GM21825 (cell line): ENCODE measurements at regions not wholly inside any gene's neighbourhood (a gene's known extent, or its start where the extent isn't known, plus 50 kb on each side); places are given as distances from the start of the nearest gene placed in this dataset.
"Not testable (repeated sequence)": the region's sequence is repeated elsewhere in the genome, so short reads cannot be mapped to it uniquely, and the experiment has no call there.

Source experiments
- ATAC-seq: cut with Tn5 transposase; IDR thresholded peaks from one replicate; pipeline ENCODE4 v1.9.1; 2021; ENCODE audit warnings: mild to moderate bottlenecking, moderate library complexity; ENCODE audit not compliant: unreplicated experiment

DNA sequence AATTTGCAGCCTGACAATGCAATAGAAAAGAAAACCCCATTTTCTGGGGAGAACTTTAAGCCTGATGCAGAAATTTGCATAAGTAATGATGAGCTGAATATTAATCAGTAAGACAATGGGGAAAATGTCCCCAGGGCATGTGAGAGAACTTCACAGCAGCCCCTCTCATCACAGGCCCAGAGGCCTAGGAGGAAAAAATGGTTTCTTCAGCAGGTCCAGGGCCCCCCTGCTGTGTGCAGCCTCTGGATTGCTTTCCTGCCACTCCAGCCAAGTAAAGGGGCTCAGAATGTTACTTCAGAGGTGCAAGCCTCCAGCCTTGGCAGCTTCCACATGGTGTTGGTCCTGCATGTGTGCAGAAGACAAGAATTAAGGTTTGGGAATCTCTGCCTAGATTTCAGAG is 900.3 kb upstream of the ROBO1 start:
- no peak for ATAC-seq

DNA sequence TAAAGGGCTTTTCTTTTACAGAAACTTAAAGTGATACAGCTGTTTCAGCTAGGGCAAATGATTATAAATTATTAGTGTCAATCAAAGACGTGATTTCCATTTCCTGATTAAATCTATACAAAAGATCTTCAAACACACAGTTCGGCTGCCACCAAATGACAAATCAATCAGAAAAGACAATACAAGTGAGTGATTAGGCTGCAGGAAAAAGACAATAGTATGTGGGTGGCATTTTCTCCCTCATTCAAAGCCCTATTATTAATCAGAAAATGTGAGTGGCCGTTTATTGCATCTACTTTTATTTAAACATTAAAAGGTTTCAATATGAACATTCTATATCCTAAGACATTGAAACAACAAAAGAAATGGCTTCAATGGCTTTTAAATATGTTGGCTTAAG is 895.6 kb upstream of the ROBO1 start:
- no peak for ATAC-seq

DNA sequence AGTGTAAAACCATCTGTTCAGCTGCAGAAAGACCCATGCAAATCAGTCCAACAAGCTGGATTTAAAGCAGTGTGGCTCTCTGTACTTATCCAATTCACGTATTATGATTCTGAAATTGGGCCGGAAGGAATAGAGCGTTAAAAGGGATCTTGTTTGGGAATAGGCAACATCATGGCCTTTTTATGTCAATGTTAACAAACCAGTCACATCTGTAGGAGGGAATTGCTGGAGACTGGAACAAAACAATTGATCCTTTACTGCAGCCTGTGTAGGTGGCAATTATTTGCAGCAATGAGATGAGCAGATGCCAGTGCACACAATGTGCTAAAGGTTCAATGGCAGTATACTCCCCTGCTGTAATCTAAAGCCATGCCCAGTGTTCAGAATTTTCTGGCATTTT is 887.4 kb upstream of the ROBO1 start:
- no peak for ATAC-seq

DNA sequence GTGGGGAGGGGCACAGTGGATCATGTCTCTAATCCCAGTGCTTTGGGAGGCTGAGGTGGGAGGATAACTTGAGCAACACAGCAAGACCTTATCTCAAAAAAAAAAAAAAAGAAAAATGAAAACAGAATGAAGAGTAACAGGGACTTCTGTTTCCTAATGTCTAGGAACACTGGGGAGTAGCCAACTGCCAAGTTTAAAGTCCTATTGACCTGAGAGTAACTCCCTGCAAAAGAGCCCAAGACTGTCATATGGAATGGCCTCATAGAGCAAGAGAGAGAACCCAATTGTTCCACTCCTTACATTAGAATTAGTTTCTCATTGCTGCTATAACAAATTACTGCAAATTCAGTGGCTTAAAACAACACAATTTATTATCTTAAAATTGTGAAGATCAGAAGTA is 881.4 kb upstream of the ROBO1 start:
- no peak for ATAC-seq

DNA sequence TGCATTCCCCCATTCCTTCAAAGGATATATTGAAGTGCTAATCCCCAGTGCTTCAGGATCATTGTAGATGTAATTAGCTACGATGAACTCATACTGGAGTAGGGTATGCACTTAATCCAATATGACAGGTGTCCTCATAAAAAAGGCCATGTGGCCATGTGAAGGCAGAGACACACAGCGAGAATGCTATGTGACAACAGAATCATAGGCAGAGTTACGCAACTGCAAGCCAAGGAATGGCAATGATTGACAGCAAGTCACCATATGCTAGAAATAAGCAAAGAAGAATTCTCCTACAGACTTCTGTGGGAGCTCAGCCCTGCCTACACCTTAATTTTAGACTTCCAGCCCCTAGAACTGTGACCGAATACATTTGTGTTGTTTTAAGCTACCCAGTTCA is 875.6 kb upstream of the ROBO1 start:
- no peak for ATAC-seq

DNA sequence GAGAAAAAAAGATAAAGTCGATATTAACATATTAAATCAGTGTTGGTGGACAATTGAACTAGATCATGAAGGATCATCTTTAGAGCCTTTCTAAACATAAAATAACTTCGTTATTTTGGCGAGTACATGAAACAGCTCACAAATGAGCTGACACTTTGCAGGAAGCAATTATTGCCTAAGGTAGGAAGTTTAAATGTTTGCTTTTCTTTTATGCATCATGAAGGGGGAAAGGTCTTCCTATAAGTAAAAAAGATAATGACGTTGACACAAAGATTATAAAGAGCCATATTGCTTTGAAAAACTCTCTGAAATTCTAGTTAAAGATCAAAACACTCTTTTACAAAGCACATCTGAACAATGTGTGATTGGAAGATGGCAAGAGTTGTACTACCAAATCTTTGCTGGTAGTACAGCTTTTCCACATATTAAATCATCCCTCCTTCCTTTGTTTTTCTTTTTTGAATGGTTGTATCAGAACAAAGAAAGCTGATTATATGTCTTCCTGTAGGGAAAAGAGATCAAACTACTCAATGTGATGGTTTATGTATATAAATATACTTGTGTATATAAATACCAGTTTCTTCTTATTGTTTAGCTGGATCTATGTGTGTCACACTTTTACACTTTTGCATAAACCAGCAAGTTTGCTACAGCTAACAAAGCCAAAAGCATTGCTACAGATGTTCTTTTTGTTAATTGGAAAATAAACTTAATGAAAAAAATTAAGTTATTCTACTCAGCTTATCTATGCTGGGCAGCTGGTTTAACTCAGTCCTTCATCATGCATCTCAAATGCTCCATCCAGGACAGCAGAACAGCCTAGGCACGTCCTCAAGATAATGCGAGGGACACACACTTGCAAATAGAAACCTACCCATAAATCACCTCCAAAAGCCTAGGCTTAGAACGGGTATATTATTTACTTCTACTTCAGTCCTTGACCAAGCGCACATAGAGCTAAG is 850.8 kb upstream of the ROBO1 start:
- ATAC-seq: no peak

DNA sequence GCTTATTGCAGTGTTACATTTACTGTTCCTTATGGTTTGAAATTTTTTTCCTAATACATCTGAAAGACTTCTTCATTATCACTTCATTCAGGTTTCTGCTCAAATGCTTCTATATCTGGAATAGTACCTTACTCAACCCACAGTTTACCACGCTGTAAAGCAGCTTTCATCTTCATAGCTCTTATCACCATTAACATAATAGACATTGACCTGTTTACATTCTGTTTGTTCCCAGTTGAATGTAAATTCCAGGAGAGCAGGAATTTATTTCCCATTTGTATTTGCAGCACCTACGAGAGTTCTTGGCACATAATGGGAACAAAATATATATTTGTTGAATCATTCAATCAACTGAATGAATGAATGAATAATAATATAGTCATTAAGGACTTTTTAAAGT is 844.6 kb upstream of the ROBO1 start:
- no peak for ATAC-seq

DNA sequence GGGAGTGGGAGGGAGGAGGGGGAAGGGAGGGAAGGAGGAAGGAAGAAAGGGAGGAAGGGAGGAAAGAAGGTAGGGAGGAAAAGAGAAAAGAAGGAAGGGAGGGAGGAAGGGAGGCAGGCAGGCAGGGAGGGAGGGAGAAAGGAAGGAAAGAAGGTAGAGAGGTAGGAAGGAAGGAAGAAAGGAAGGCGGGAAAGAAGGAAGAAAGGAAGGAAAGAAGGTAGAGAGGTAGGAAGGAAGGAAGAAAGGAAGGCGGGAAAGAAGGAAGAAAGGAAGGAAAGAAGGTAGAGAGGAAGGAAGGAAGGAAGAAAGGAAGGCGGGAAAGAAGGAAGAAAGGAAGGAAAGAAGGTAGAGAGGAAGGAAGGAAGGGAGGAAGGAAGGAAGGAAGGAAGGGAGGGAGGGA is 840.3 kb upstream of the ROBO1 start:
- not testable (repeated sequence) for ATAC-seq

DNA sequence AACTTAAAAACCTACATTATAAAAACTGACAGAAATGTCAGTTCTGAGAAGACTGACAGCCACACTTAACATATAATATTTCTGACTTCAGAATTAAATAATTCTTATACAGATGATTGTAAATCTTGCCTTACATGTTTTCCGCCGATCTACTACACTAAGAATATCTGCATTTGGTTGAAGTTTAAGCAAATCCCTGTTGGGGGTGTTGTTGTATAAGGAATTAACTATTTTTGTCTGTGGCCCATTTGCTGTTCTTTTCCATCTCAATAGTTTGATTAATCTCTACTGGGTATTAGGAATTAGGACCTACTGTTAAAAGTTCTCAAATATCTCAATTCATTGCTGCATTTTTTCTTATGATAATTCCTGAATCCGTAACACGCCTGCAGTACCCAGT is 838.3 kb upstream of the ROBO1 start:
- no peak for ATAC-seq

DNA sequence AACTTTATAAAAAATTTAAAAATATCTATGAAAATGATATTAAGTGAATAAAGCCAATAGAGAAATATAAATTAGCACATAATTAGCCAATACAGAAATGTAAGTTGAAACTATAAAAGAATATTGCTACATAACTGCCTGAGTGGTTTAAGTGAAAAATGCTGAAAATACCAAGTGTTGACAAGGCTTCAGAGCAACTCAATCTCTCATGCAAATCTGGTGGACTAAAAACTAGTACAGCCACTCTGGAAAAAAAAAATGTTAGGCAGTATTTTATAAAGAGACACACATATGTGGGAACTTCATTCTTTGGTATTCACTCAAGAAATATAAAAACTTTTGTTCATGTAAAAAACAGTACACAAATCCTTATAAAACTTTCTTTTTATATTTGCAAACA is 833.7 kb upstream of the ROBO1 start:
- ATAC-seq: no peak

DNA sequence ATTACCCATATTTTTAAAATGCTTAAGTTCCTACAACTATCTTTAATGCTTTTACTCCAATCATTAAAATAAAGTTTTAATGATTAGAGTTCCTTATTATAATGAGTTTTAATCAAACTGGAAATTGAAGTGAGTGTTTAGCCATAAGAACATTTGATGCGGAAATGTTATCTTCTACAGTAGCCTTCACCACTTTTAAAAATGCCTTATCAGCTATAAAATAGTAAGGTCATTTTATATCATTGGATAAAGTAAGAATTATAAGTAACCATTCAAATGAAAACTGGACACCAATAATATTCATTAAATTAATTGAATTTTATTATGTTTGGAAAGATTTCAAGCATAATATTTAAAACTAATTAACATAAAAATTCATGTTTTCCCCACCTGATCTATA is 825.0 kb upstream of the ROBO1 start:
- no peak for ATAC-seq

DNA sequence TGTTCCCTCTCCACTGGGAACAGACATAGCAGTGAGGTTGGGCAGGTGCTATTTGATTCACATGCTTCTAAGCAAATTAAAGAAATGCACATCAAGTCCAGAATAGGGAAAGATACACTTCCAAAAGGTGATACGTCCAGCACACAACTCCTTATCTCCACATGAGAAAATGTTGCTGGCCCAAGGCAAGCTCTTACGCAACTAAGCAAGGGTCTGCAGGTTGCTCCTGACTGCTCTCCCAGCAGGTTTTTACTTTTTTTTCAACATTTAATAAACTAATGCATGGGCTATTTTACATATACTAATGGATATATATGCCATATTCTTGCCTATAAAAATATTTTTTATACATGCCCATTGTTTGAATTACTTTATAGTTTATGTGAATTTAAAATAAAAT is 818.5 kb upstream of the ROBO1 start:
- no peak for ATAC-seq

DNA sequence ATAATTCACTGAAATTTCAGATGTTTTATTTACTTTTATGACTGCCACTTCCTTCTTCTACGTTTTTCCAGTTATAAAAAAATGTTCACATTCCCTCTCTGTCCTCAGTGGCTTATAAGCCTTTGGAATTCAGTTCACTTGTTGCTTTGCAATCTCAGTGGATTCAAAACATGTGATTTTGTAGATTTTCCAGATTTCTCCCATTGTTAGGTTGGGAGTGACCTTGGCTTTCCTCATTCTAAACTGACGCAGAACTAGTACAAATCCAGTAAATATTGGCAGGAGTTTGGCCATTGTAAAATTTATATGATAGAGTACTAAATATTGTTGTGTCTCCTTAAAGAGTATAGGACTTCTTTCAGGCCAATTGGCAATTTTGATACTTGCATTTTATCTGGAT is 812.3 kb upstream of the ROBO1 start:
- no peak for ATAC-seq

DNA sequence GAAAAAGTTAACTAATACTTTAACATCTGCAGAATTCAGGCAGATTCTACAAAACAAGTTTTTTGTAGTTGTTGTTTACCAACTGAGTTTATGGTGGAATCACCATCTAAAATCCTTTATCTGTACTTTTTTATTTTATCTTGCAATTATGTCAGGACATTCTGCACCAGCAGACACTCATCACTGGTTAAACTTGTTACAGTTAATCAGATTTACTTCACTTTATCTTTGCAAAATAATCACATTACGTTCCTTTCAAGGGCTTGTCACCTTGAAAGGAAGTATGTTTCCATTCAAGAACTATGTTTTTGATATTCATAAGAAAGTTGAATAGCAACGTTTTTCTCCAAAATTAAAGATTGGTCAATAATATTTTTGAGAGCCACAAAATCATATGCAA is 796.6 kb upstream of the ROBO1 start:
- ATAC-seq: no peak

DNA sequence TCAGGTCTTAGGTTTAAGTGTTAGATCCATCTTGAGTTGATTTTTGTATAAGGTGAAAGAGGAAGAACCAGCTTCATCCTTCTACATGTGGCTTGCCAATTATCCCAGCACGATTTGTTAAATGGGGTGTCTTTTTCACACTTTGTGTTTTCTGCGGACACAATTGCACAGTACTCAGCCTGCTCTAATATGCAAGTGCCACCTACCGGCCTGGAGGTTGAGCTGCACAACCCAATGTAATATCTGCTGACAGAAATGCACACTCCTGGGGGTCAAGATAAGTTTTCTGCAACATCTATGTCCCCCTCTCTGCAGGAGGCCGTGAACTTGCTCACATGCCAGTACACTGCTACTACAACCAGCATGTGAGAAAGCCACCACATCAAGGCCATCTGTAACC is 791.9 kb upstream of the ROBO1 start:
- ATAC-seq: no peak

DNA sequence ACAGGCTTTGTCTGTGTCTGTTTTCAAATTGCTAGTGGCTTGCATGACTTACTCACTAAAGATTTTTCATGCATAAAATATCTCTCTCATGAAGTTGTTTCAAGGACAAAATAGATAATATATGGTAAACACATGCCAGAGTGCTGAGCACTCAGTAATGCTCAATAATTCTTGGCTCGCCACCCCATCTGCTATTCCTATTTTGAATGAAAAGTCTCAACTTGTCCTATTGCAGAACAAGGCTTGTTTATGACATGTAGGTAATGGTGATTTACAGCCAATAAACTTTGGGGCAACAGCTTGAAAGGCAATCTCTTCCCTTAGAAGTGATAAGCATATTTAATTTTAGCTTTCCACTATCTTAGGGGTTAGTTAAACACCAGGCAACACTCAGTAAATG is 789.0 kb upstream of the ROBO1 start:
- no peak for ATAC-seq

DNA sequence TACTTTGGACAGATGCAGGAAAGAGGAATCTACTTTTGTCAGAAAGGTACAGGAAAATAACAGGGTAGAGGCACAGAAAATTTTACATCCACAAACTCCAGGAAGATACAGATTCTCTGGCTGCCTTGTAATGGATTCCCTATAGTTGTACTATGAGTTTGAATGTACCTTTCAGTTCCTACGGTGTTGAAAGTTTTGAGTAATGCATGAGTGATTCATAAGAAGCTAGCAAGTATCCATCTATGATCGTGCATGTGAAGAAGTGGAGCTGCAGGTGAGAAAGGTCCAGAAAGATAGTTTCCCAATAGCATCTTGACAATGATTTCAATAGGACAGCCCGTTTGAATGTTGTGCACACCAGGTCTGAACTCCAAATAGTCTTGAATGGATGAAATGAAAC is 786.5 kb upstream of the ROBO1 start:
- no peak for ATAC-seq

DNA sequence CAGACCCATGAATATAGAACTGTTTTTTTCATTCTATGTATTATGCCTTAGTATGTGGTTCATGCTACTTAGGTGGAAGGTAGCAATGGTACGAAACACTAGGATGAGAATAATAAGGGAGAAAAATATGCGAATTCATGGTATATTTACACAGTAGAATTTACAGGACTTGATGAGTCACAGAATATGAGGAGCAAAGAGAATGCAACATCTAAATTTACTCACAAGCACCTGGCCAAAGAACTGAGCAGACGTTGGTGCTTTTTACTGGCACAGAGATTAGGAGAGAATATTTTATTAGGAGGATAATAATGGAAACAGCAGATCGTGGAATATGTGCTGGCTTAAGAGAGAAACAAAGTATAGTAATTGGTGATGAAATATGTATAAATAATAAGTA is 785.4 kb upstream of the ROBO1 start:
- ATAC-seq: no peak

DNA sequence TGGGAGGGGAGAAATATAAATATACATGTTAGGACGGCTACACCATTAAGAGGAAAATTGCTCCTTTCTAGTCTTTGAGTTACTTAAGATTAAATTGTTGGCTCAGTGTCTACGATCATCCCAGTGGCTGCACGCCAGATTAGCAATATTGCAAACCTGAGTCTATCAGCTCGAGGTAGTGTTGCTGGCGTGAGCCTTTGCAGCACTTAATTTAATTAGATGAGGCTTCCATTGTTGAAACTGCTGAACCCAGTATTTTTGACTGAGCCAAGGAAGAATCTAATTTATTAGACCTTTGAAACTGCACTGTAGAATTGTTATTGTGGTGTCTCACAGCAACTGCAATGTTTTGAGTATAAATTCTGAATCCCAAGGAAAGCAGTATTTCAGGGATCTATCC is 782.4 kb upstream of the ROBO1 start:
- no peak for ATAC-seq

DNA sequence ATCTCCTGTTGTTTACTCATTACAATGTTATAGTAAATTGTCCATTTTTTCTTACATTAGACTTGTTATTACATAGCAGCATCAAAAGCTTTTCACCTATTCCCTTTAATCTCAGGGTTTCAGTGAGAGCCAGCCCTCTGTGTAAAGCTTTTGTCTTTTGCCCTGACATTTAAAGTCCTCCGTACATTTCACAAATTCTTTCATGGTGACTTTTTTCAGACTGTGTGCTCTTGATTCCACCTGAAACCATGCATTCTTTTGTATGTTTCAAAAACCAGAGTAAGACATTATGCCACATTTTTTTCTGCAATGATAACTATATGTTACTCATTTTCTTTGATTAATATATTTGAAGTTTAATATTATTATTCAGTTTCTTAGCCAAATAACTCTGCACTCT is 781.4 kb upstream of the ROBO1 start:
- no peak for ATAC-seq

DNA sequence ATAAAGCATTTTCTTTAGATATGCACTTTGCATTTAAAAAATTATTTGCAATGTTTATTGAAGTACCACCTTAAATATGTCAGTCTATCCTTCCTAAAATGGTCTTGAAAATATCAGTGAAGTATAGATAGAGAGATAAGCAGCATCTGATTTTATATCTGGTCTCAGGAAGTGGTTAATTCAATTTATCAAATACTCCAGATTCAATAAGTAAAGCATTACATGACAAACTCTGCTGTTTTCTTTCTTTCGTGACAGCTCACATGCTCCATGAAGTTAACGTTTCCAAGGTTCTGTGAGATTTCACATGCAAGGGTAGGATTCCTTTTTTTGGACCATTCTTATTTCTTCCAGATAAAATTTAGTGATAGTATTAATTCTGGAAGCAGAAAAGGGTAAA is 775.4 kb upstream of the ROBO1 start:
- no peak for ATAC-seq

DNA sequence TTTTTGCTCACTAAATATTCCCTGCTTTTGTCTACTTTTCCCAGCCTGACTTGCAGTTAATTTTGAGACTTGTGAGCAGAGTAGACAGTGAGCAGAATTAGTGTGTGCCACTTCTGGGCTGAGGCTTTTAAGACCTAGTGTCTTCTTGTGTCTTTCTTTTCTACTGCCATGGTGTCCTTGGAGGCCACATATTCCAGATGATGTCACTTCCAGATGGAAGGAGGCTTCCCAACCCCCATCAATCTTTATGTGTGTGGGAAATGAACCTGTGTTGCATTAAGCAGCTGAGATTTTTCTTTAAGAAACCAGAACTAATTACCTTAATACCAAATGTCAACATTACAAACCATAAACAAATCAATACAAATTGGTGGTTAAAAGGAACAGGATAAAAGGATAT is 774.7 kb upstream of the ROBO1 start:
- ATAC-seq: no peak

DNA sequence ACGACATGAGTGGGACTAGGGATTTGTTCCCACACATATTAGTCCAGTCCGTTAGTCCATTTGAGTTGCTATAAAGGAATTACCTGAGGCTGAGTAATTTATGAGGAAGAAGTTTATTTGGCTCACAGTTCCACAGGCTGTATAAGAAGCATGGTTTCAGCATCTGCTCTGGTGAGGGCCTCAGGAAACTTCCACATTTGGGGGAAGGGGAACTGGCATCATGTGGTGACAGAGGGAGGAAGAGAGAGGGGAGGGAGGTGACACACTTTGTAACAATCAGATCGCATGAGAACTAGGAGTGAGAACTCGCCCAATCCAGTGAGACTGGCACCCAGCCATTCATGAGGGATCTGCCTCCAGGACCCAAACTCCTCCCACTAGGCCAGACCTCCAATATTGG is 769.9 kb upstream of the ROBO1 start:
- ATAC-seq: no peak
